IMR-90 (cell line): ENCODE measurements at regions not wholly inside any gene's neighbourhood (a gene's known extent, or its start where the extent isn't known, plus 50 kb on each side); places are given as distances from the start of the nearest gene placed in this dataset.

Source experiments
- ATAC-seq: fragments of 200-7000 bp; cut with Tn5 transposase; 2 replicates; pipeline ENCODE4 v1.9.1; 2020; ENCODE audit warnings: low read depth, mild to moderate bottlenecking, moderate library complexity
- BruUV-seq: library from RNA; stranded (reverse); fragments of 400-500 nt; replicated peaks from 2 replicates; lab custom pipeline; 2021; lab: Mats Ljungman, UMichigan
- CTCF ChIA-PET: fragments of 300-600 bp; formaldehyde crosslinking; extraction: SDS; loops from one replicate; lab custom pipeline; 2021; ENCODE audit warnings: antibody characterized with exemption; lab: Yijun Ruan, JAX
- POLR2A ChIA-PET: fragments of 300-600 bp; sonication (Branson Sonifier 250); formaldehyde crosslinking; loops from one replicate; lab custom pipeline; 2022; ENCODE audit warnings: antibody characterized with exemption; ENCODE audit not compliant: unreplicated experiment; lab: Charles Lee
- DNase-seq: peaks from one replicate; pipeline ENCODE4 v3.0.0; 2013
- H2AFZ ChIP-seq: replicated peaks from 2 replicates; pipeline ENCODE3; 2013; ENCODE audit warnings: low read length, mild to moderate bottlenecking; ENCODE audit not compliant: poor library complexity
- H2AK5ac ChIP-seq: 2 replicates; pipeline ENCODE4 v1.6.1; 2013; ENCODE audit warnings: low read depth, low read length, inconsistent platforms
- H2AK9ac ChIP-seq: replicated peaks from 2 replicates; pipeline ENCODE3; 2013; ENCODE audit warnings: mild to moderate bottlenecking, low read depth, low read length, moderate library complexity; ENCODE audit not compliant: poor library complexity
- H2BK120ac ChIP-seq: 2 replicates; pipeline ENCODE4 v1.6.1; 2013; ENCODE audit warnings: low read depth, low read length, inconsistent platforms
- H2BK15ac ChIP-seq: 3 replicates; pipeline ENCODE4 v1.6.1; 2013; ENCODE audit warnings: low read depth, low read length, inconsistent platforms
- H2BK20ac ChIP-seq: 2 replicates; pipeline ENCODE4 v1.6.1; 2013; ENCODE audit warnings: low read depth, mild to moderate bottlenecking, inconsistent platforms, low read length, moderate library complexity
- H2BK5ac ChIP-seq: 2 replicates; pipeline ENCODE4 v1.6.1; 2013; ENCODE audit warnings: mild to moderate bottlenecking, low read depth, low read length, inconsistent platforms; ENCODE audit not compliant: poor library complexity, severe bottlenecking
- H3K14ac ChIP-seq: replicated peaks from 2 replicates; pipeline ENCODE4 v1.6.1; 2013; ENCODE audit warnings: low read depth, low read length, inconsistent platforms
- H3K18ac ChIP-seq: 2 replicates; pipeline ENCODE4 v1.6.1; 2013; ENCODE audit warnings: low read depth, low read length, control low read depth
- H3K23ac ChIP-seq: 2 replicates; pipeline ENCODE4 v1.6.1; 2013; ENCODE audit warnings: low read depth, low read length, inconsistent platforms
- H3K27ac ChIP-seq: 2 replicates; pipeline ENCODE4 v1.5.1; 2013; ENCODE audit warnings: mild to moderate bottlenecking, control low read depth, low read length; ENCODE audit not compliant: insufficient read depth
- H3K27me3 ChIP-seq: 2 replicates; pipeline ENCODE4 v1.6.1; 2013; ENCODE audit warnings: low read length; ENCODE audit not compliant: control insufficient read depth, insufficient read depth
- H3K36me3 ChIP-seq: 2 replicates; pipeline ENCODE4 v1.6.1; 2013; ENCODE audit warnings: low read length, mixed read lengths; ENCODE audit not compliant: control insufficient read depth, insufficient read depth
- H3K4ac ChIP-seq: 2 replicates; pipeline ENCODE4 v1.6.1; 2013; ENCODE audit warnings: low read depth, low read length, inconsistent platforms
- H3K4me1 ChIP-seq: 2 replicates; pipeline ENCODE4 v1.6.1; 2013; ENCODE audit warnings: low read length, mixed read lengths; ENCODE audit not compliant: control insufficient read depth, insufficient read depth
- H3K4me2 ChIP-seq: 2 replicates; pipeline ENCODE4 v1.6.1; 2013; ENCODE audit warnings: low read depth, mild to moderate bottlenecking, control low read depth, low read length, moderate library complexity
- H3K4me3 ChIP-seq: 2 replicates; pipeline ENCODE4 v1.5.1; 2013; ENCODE audit warnings: low read depth, mild to moderate bottlenecking, control low read depth, low read length, moderate library complexity; ENCODE audit not compliant: insufficient read depth
- H3K56ac ChIP-seq: 2 replicates; pipeline ENCODE4 v1.6.1; 2013; ENCODE audit warnings: low read length, inconsistent platforms; ENCODE audit not compliant: insufficient read depth; ENCODE audit errors: extremely low read depth
- H3K79me1 ChIP-seq, 2 experiments: 2 replicates each; pipeline ENCODE4 v1.6.1; 2013; ENCODE audit warnings: low read length in 2 of 2, inconsistent platforms in 1 of 2, low read depth in 1 of 2
- H3K9ac ChIP-seq: 2 replicates; pipeline ENCODE4 v1.6.1; 2013; ENCODE audit warnings: low read depth, low read length, control low read depth
- H3K9me1 ChIP-seq: 2 replicates; pipeline ENCODE4 v1.6.1; 2013; ENCODE audit warnings: low read length, inconsistent platforms; ENCODE audit not compliant: insufficient read depth
- H3K9me3 ChIP-seq: 2 replicates; pipeline ENCODE4 v1.6.1; 2013; ENCODE audit warnings: low read length; ENCODE audit not compliant: control insufficient read depth, insufficient read depth
- H4K20me1 ChIP-seq: 2 replicates; pipeline ENCODE4 v1.6.1; 2013; ENCODE audit warnings: low read length, inconsistent platforms; ENCODE audit not compliant: insufficient read depth
- H4K5ac ChIP-seq: 2 replicates; pipeline ENCODE4 v1.6.1; 2013; ENCODE audit warnings: mild to moderate bottlenecking, low read depth, low read length, control low read depth
- H4K8ac ChIP-seq, 2 experiments: 2 replicates each; pipeline ENCODE4 v1.6.1; 2013; ENCODE audit warnings: low read depth in 2 of 2, low read length in 2 of 2, control low read depth in 1 of 2, inconsistent platforms in 1 of 2
- H4K91ac ChIP-seq: 2 replicates; pipeline ENCODE4 v1.6.1; 2013; ENCODE audit warnings: low read depth, low read length, inconsistent platforms; ENCODE audit not compliant: insufficient read depth
- MAFK ChIP-seq: IDR thresholded peaks from 2 replicates; pipeline ENCODE4 v1.6.1; 2012; ENCODE audit warnings: low read depth, low read length, improper control_type of control experiment
- WGBS, 2 experiments: methylation state at CpG; one replicate each; pipeline versions ENCODE4 v1.1.5 to v1.1.7; 2013; ENCODE audit warnings: missing lambda C conversion rate in 2 of 2; ENCODE audit not compliant: insufficient read length in 1 of 2; ENCODE audit errors: extremely low coverage in 2 of 2; 5-methylcytosine and 5-hydroxymethylcytosine counted together
- dilution Hi-C: fragments of 300-500 bp; cut with HindIII; formaldehyde crosslinking; loops from one replicate; pipeline ENCODE4 v1.14.3; 2018; ENCODE audit warnings: low sequenced_read_pairs; ENCODE audit not compliant: unreplicated experiment
- in situ Hi-C: fragments of 300-500 bp; cut with MboI; formaldehyde crosslinking; loops from 3 replicates; pipeline ENCODE4 v1.14.3; 2019; ENCODE audit warnings: low sequenced_read_pairs, inconsistent platforms, mixed read lengths
- intact Hi-C: fragments of 100-400 bp; cut with micrococcal nuclease; formaldehyde crosslinking; loops from 2 replicates; pipeline ENCODE4 v1.10.0; 2022

DNA sequence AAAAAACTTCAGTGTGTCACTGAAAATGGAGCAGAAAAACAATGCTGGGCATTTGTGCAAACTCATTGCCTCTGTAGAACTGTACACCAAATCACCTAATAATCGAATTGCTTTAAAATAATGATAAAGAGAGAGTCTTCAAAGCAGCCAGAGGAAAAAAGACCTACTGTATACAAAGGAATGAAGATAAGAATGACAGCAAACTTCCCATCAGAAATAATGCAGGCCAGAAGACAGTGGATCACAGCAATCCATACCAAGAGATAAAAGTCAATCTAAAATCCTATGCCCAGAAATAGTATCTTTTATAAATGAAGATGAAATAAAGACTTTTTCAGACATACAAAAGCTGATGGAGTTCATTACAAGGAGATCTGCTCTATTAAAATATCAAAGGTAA is 134.7 kb upstream of the VEPH1 start:
- H3K9me1 ChIP-seq = no peaks in the 10 kb centered on the region
- no peak overlapping the region for H3K4ac ChIP-seq
- POLR2A ChIA-PET = no interaction called here
- BruUV-seq = no TSS peak
- DNase-seq = no peak
- no peaks in the 10 kb centered on the region for H3K4me1 ChIP-seq
- H3K23ac ChIP-seq = no peak overlapping the region
- H3K27ac ChIP-seq = no peak overlapping the region
- H2BK5ac ChIP-seq = no peak overlapping the region
- no peak overlapping the region for H3K4me2 ChIP-seq
- no peak overlapping the region for H4K8ac ChIP-seq
- H3K4me3 ChIP-seq = no peak overlapping the region
- no peak overlapping the region for H2AK5ac ChIP-seq
- no peak overlapping the region for H2BK15ac ChIP-seq
- no peak overlapping the region for H3K14ac ChIP-seq
- in situ Hi-C loops = no loop called here
- no peaks in the 10 kb centered on the region for H4K20me1 ChIP-seq
- no peaks in the 10 kb centered on the region for H3K9me3 ChIP-seq
- H3K18ac ChIP-seq = no peak overlapping the region
- H3K27me3 ChIP-seq = peaks cover 5% of the 10 kb centered on the region
- no peak for TF ChIP-seq MAFK
- dilution Hi-C loops = no loop called here
- H4K5ac ChIP-seq = no peak overlapping the region
- H2BK120ac ChIP-seq = no peak overlapping the region
- H3K9ac ChIP-seq = no peak overlapping the region
- no peak overlapping the region for H2AK9ac ChIP-seq
- H3K56ac ChIP-seq = no peak overlapping the region
- no CpG with 5 or more reads among the region's 1 CpG for WGBS, 2 experiments
- H2AFZ ChIP-seq = no peak overlapping the region
- ATAC-seq = no peak
- no peaks in the 10 kb centered on the region for H3K79me1 ChIP-seq
- no peak overlapping the region for H4K91ac ChIP-seq
- intact Hi-C loops = no loop called here
- no peaks in the 10 kb centered on the region for H3K36me3 ChIP-seq
- H2BK20ac ChIP-seq = no peak overlapping the region
- CTCF ChIA-PET = interaction anchor here (0.7 kb wide), 1 partner anchor 275 kb away, joined by 3 read pairs; no protein-coding TSS in a partner anchor
